Stimulated activated effector memory CD8-positive, alpha-beta T cell treated with anti-CD3 and anti-CD28 coated beads, Interleukin-12 subunit alpha, Interleukin-12 subunit beta, amount 100 ng/mL, for 72 hours (primary cell): ENCODE measurements at regions not wholly inside any gene's neighbourhood (a gene's known extent, or its start where the extent isn't known, plus 50 kb on each side); places are given as distances from the start of the nearest gene placed in this dataset.
"Not testable (repeated sequence)": the region's sequence is repeated elsewhere in the genome, so short reads cannot be mapped to it uniquely, and the experiment has no call there.

Source experiments
- ATAC-seq: fragments of 150-1000 bp; cut with Tn5 transposase; 2 replicates; pipeline ENCODE4 v1.10.0; 2021
- DNase-seq, 2 donors: peaks; one replicate each; pipeline ENCODE4 v3.0.0; 2021 to 2022; ENCODE audit warnings: low spot score in 2 of 2
- H3K27ac Mint-ChIP-seq: one replicate; pipeline ENCODE4 v1.8.0; 2022; ENCODE audit warnings: mild to moderate bottlenecking, mixed read lengths
- H3K36me3 Mint-ChIP-seq: one replicate; pipeline ENCODE4 v1.8.0; 2022; ENCODE audit warnings: mild to moderate bottlenecking, mixed read lengths
- H3K4me1 Mint-ChIP-seq: one replicate; pipeline ENCODE4 v1.8.0; 2022; ENCODE audit warnings: mixed read lengths
- H3K4me3 Mint-ChIP-seq: one replicate; pipeline ENCODE4 v1.8.0; 2022; ENCODE audit warnings: mild to moderate bottlenecking, mixed read lengths
- H3K9me3 Mint-ChIP-seq: one replicate; pipeline ENCODE4 v1.8.0; 2022; ENCODE audit warnings: mixed read lengths

DNA sequence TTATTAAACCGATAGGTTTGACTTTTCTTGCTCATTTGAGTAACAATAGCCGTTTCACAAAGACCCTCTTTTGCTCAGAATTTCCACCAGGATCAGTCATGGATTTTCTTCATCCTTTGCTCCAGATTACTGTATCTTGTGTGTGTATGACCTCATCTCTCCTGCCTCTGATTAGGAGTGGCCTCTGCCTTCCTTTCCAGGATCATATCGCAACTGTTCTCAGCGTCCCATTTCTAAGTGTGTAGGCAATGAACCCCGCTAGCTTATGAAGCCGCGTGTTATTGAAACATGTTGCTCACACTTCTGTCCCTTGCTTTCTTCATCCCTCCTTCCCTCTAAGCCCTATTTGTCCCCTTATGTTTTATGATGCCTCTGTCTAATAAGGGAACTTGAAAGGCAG lies 169.8 kb upstream of the RPS23 start:
- no peak for ATAC-seq
- Mint-ChIP-seq H3K36me3 (no peaks in the 10 kb centered on the region), H3K4me3 (no peak overlapping the region), H3K9me3 (no peaks in the 10 kb centered on the region), H3K4me1 (no peaks in the 10 kb centered on the region), H3K27ac (no peak overlapping the region)
- no peak for DNase-seq

- ATAC-seq (no peak), DNase-seq (no peak)
- no peaks in the 10 kb centered on the region for H3K4me1 Mint-ChIP-seq
- no peaks in the 10 kb centered on the region for H3K36me3 Mint-ChIP-seq
- no peak overlapping the region for H3K27ac Mint-ChIP-seq
- no peaks in the 10 kb centered on the region for H3K9me3 Mint-ChIP-seq
- H3K4me3 Mint-ChIP-seq, result no peak overlapping the region
Measured at GRCh38 chr5:82446809-82447208, 168.7 kb upstream of the RPS23 start.

- Mint-ChIP-seq H3K4me3 (no peak overlapping the region), H3K9me3 (no peaks in the 10 kb centered on the region), H3K4me1 (no peaks in the 10 kb centered on the region), H3K36me3 (no peaks in the 10 kb centered on the region), H3K27ac (no peak overlapping the region)
- DNase-seq (no peak), ATAC-seq (no peak)
Measured at GRCh38 chr5:82445726-82446335, 167.7 kb upstream of the RPS23 start.

GRCh38 chr5:82439750-82440445 lies 161.7 kb upstream of the RPS23 start:
- no peak for DNase-seq
- Mint-ChIP-seq H3K27ac (no peak overlapping the region), H3K36me3 (no peaks in the 10 kb centered on the region), H3K4me1 (no peaks in the 10 kb centered on the region), H3K9me3 (no peaks in the 10 kb centered on the region), H3K4me3 (no peak overlapping the region)
- ATAC-seq, result no peak

GRCh38 chr5:82437565-82437964 lies 159.4 kb upstream of the RPS23 start:
- H3K27ac Mint-ChIP-seq, H3K4me1 Mint-ChIP-seq, DNase-seq, H3K36me3 Mint-ChIP-seq, H3K9me3 Mint-ChIP-seq, H3K4me3 Mint-ChIP-seq, ATAC-seq: not testable (repeated sequence)

DNA sequence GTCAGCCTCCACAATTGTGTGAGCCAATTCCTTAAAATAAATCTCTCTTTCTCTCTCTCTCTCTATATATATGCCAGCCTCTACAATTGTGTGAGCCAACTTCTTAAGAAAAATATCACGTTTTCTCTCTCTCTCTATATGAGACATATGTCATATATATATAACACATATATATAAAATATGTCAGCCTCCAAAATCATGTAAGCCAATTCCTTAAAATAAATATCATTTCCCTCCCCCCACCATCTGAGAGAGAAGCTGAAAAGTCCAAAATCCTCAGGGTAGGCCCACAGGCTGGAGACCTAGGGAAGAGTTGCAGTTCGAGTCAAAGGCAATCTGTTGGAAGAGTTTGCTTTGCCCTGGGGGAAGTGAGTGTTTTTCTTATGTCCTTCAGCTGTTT lies 158.1 kb upstream of the RPS23 start:
- DNase-seq (no peak), ATAC-seq (no peak)
- H3K36me3 Mint-ChIP-seq, result no peaks in the 10 kb centered on the region
- no peak overlapping the region for H3K27ac Mint-ChIP-seq
- no peaks in the 10 kb centered on the region for H3K4me1 Mint-ChIP-seq
- no peaks in the 10 kb centered on the region for H3K9me3 Mint-ChIP-seq
- H3K4me3 Mint-ChIP-seq, result no peak overlapping the region

GRCh38 chr5:82434696-82435660 lies 156.8 kb upstream of the RPS23 start:
- DNase-seq, ATAC-seq, H3K9me3 Mint-ChIP-seq, H3K4me1 Mint-ChIP-seq, H3K36me3 Mint-ChIP-seq: not testable (repeated sequence)
- Mint-ChIP-seq H3K27ac (peak overlapping the region; percentile 23), H3K4me3 (peak overlapping the region; percentile 39)

- DNase-seq (no peak), ATAC-seq (no peak)
- Mint-ChIP-seq H3K36me3 (no peaks in the 10 kb centered on the region), H3K9me3 (no peaks in the 10 kb centered on the region), H3K4me1 (no peaks in the 10 kb centered on the region), H3K27ac (no peak overlapping the region), H3K4me3 (no peak overlapping the region)
Measured at GRCh38 chr5:82426464-82427154, 148.5 kb upstream of the RPS23 start.

DNA sequence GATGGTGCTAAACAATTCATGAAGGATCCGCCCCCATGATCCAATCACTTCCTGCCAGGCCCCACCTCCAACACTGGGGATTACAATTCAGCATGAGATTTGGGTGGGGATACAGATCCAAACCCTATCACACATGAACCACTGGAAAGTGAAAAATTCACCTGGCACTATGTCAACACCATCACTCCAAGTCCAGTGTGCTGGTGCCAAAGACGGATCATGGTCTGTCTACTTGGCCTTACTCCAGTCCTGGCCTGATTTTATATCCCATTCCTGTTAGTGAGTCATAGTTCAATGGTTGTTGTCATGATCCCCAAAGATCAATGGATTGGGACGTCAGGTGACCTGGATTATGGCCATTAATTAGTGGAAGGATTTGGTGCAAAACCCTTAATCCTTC lies 147.4 kb upstream of the RPS23 start:
- ATAC-seq (no peak), DNase-seq (no peak)
- H3K9me3 Mint-ChIP-seq, result no peaks in the 10 kb centered on the region
- no peaks in the 10 kb centered on the region for H3K4me1 Mint-ChIP-seq
- H3K4me3 Mint-ChIP-seq, result no peak overlapping the region
- H3K36me3 Mint-ChIP-seq, result no peaks in the 10 kb centered on the region
- H3K27ac Mint-ChIP-seq, result no peak overlapping the region

DNA sequence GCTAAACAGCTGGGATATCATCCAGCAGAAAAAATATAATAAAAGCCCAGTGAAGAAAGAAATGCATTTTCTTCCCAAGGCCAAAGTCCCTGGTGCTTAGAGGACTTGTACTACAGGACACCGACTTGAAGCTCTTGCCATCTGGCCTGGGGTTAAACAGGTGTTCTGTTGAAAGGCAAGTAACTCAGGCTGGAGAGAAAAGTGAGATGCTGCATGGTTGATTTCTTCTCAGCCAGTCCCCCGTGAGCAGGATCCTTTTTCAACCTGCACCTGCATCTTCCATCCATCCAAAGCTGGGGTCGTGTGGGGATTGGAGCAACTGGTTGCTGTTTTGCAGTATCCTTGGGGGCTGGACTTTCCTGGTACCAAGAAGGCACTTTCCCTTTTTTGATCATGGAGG lies 146.1 kb upstream of the RPS23 start:
- ATAC-seq (no peak), DNase-seq (no peak)
- no peaks in the 10 kb centered on the region for H3K9me3 Mint-ChIP-seq
- H3K27ac Mint-ChIP-seq, result no peak overlapping the region
- H3K4me1 Mint-ChIP-seq, result no peaks in the 10 kb centered on the region
- H3K36me3 Mint-ChIP-seq, result no peaks in the 10 kb centered on the region
- H3K4me3 Mint-ChIP-seq, result no peak overlapping the region

GRCh38 chr5:82422751-82423181 lies 144.6 kb upstream of the RPS23 start:
- no peak for ATAC-seq
- DNase-seq, result no peak
- H3K27ac Mint-ChIP-seq, result no peak overlapping the region
- H3K4me3 Mint-ChIP-seq, result no peak overlapping the region
- no peaks in the 10 kb centered on the region for H3K4me1 Mint-ChIP-seq
- no peaks in the 10 kb centered on the region for H3K36me3 Mint-ChIP-seq
- no peaks in the 10 kb centered on the region for H3K9me3 Mint-ChIP-seq

DNA sequence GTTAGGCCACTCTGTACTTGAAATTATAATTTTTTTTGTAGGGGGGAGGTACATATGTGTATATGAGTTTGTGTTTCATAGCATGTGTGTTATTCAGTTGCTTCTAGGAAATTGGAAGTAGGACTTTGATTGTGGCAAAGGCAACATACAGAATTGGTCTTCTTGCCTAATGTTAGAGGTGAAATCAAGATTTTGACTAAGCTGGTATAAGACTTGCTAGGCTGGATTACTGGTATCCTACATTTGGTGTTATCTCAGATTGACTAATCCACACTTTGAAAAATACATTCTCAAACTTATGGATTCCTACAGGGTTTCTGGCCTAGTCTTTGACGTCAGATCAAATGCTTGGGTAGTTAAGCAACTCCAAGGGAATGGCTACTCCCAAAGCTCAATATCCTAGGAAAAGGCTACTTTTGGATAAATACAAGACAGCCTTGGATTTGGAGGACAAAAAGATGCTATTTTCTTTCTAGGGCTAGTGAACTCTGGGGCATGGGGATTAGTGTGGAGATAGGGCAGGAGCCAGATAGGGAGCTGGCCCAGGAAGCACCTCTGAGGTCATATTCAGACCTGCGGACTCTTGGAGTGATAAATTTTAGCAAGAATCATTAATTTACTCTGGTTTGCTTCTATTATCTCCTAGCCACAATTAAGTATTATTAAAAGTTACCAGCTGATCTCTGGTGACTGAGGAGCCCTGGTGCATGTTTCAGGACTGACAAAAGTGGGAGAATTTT lies 144.0 kb upstream of the RPS23 start:
- Mint-ChIP-seq H3K36me3 (no peaks in the 10 kb centered on the region), H3K4me3 (no peak overlapping the region), H3K27ac (no peak overlapping the region), H3K4me1 (no peaks in the 10 kb centered on the region), H3K9me3 (no peaks in the 10 kb centered on the region)
- ATAC-seq (no peak), DNase-seq (no peak)

GRCh38 chr5:82421119-82421518 lies 143.0 kb upstream of the RPS23 start:
- Mint-ChIP-seq H3K27ac (no peak overlapping the region), H3K9me3 (no peaks in the 10 kb centered on the region), H3K36me3 (no peaks in the 10 kb centered on the region), H3K4me1 (no peaks in the 10 kb centered on the region), H3K4me3 (no peak overlapping the region)
- DNase-seq (no peak), ATAC-seq (no peak)

- not testable (repeated sequence) for ATAC-seq, DNase-seq, H3K36me3 Mint-ChIP-seq, H3K4me3 Mint-ChIP-seq, H3K4me1 Mint-ChIP-seq, H3K27ac Mint-ChIP-seq, H3K9me3 Mint-ChIP-seq
Measured at GRCh38 chr5:82420524-82420923, 142.4 kb upstream of the RPS23 start.
